OCI-LY3 (cell line): ENCODE measurements at regions not wholly inside any gene's neighbourhood (a gene's known extent, or its start where the extent isn't known, plus 50 kb on each side); places are given as distances from the start of the nearest gene placed in this dataset.

Experiments
- EZH2phosphoT487 ChIP-seq: fragments of 200-600 bp; shearing (Covaris generic); IDR thresholded peaks from 2 replicates; pipeline ENCODE4 v1.6.1; 2018; ENCODE audit warnings: antibody characterized with exemption, mixed run types, low read depth
- TF ChIP-seq, protein P1 (sequence below): fragments of 200-600, 300-600 bp; sonication (generic); IDR thresholded peaks from 2 replicates; pipeline ENCODE4 v1.5.1; 2014; ENCODE audit warnings: antibody characterized with exemption, low read length, low read depth

DNA sequence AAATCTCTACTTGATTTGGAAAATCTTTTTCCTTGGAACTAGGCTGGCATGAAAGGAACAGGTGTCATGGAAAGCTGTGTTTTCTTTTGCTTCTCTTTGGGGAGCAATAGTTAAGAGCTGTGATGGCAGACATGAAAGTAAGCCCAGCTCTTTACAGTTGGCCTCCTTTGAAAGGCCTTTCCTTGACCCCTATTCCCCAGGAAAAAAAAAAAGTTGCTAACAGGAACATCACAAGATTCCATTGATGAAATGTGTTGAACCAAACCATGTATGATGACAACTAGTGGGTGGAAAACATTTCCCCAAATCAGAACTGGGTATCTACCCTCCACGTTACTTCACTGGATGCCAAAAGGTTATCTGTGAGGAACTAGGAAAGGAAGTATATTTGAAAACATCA, 190.7 kb upstream of the RPL34 start:
- TF ChIP-seq, protein P1, sequence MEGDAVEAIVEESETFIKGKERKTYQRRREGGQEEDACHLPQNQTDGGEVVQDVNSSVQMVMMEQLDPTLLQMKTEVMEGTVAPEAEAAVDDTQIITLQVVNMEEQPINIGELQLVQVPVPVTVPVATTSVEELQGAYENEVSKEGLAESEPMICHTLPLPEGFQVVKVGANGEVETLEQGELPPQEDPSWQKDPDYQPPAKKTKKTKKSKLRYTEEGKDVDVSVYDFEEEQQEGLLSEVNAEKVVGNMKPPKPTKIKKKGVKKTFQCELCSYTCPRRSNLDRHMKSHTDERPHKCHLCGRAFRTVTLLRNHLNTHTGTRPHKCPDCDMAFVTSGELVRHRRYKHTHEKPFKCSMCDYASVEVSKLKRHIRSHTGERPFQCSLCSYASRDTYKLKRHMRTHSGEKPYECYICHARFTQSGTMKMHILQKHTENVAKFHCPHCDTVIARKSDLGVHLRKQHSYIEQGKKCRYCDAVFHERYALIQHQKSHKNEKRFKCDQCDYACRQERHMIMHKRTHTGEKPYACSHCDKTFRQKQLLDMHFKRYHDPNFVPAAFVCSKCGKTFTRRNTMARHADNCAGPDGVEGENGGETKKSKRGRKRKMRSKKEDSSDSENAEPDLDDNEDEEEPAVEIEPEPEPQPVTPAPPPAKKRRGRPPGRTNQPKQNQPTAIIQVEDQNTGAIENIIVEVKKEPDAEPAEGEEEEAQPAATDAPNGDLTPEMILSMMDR = no peak
- no peak for TF ChIP-seq EZH2phosphoT487
